ENCODE measurements at regions not wholly inside any gene's neighbourhood (a gene's known extent, or its start where the extent isn't known, plus 50 kb on each side); places are given as distances from the start of the nearest gene placed in this dataset.

DNA sequence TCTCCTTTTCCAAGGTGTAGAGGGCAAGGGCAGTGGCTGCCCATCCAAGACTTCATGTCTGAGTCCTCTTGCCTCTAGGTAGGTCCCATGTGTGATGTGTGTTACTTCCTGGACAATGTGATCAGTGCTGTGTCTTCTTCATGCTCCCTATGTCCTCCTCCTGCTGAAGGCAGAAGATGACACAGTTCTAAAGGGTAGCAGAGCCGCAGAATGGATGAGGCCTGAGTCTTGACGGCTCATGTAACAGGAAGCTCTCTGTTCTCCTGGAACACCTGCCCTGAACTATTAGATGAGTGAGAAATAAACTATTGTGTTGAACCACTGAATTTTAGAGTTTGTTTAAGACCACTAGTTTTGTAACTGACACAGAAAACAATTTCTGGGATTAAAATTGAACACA is 165.9 kb downstream of the NDFIP2 start:
- Histone ChIP-seq H3K4me3 (replicated peaks; ENCODE audit: low read depth, low read length) (no peak overlapping the region), H3K36me3 (ENCODE audit: control insufficient read depth, insufficient read depth, low read length) (no peaks in the 10 kb centered on the region), H3K27me3 (replicated peaks; ENCODE audit: control insufficient read depth, insufficient read depth, low read length) (no peaks in the 10 kb centered on the region)
- TF ChIP-seq, protein P1, sequence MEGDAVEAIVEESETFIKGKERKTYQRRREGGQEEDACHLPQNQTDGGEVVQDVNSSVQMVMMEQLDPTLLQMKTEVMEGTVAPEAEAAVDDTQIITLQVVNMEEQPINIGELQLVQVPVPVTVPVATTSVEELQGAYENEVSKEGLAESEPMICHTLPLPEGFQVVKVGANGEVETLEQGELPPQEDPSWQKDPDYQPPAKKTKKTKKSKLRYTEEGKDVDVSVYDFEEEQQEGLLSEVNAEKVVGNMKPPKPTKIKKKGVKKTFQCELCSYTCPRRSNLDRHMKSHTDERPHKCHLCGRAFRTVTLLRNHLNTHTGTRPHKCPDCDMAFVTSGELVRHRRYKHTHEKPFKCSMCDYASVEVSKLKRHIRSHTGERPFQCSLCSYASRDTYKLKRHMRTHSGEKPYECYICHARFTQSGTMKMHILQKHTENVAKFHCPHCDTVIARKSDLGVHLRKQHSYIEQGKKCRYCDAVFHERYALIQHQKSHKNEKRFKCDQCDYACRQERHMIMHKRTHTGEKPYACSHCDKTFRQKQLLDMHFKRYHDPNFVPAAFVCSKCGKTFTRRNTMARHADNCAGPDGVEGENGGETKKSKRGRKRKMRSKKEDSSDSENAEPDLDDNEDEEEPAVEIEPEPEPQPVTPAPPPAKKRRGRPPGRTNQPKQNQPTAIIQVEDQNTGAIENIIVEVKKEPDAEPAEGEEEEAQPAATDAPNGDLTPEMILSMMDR (IDR thresholded peaks at IDR 0.05; ENCODE audit: insufficient read depth, low read length, poor library complexity, severe bottlenecking), result no peak
- DNase-seq (ENCODE audit: extremely low read depth, insufficient read length), result no peak

DNA sequence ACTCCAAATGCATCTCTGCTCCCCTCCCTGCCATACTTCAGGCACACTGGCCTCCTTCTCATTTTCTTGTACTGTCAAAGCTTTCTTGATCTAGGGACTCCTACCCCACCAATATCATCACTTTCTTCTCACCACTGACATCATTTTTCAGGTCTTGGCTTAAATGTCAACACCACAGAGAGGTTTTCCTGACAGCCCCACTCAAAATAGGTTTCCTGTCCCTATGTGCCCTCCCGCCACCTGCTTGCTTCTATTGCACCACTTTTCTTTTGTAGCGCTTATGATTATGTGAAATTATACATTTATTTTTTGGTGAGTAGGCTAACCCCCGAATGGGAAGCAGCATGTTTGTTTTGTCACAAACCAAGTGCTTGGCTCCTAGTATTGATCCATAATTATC is 164.6 kb downstream of the NDFIP2 start:
- no peak overlapping the region for H3K4me3 ChIP-seq (replicated peaks; ENCODE audit: low read depth, low read length)
- TF ChIP-seq, protein P1 (IDR thresholded peaks at IDR 0.05; ENCODE audit: insufficient read depth, low read length, poor library complexity, severe bottlenecking), result no peak
- no peak for DNase-seq (ENCODE audit: extremely low read depth, insufficient read length)
- H3K36me3 ChIP-seq (ENCODE audit: control insufficient read depth, insufficient read depth, low read length), result no peaks in the 10 kb centered on the region
- H3K27me3 ChIP-seq (replicated peaks; ENCODE audit: control insufficient read depth, insufficient read depth, low read length), result no peaks in the 10 kb centered on the region

DNA sequence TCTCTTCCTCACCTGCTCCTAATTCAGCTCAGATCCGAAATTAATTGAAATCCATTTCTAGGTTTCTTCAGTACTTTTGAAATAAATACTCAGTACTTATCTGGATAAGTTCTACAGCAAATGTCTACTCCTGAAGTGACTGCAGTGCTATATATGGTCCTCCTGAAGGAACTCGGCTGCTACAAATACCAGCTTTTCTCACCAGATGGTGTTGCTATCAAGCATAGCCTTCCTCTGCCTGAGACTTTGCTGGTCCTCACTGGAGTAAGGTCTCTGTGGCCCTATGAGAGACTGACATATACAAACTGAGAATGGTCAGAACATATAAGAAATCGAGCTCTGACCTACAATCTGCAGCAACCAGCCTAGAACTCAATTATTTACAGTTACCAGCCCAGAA is 161.6 kb downstream of the NDFIP2 start:
- no peak overlapping the region for H3K4me3 ChIP-seq (replicated peaks; ENCODE audit: low read depth, low read length)
- H3K27me3 ChIP-seq (replicated peaks; ENCODE audit: control insufficient read depth, insufficient read depth, low read length), result no peaks in the 10 kb centered on the region
- TF ChIP-seq, protein P1 (IDR thresholded peaks at IDR 0.05; ENCODE audit: insufficient read depth, low read length, poor library complexity, severe bottlenecking), result no peak
- H3K36me3 ChIP-seq (ENCODE audit: control insufficient read depth, insufficient read depth, low read length), result no peaks in the 10 kb centered on the region
- no peak for DNase-seq (ENCODE audit: extremely low read depth, insufficient read length)

DNA sequence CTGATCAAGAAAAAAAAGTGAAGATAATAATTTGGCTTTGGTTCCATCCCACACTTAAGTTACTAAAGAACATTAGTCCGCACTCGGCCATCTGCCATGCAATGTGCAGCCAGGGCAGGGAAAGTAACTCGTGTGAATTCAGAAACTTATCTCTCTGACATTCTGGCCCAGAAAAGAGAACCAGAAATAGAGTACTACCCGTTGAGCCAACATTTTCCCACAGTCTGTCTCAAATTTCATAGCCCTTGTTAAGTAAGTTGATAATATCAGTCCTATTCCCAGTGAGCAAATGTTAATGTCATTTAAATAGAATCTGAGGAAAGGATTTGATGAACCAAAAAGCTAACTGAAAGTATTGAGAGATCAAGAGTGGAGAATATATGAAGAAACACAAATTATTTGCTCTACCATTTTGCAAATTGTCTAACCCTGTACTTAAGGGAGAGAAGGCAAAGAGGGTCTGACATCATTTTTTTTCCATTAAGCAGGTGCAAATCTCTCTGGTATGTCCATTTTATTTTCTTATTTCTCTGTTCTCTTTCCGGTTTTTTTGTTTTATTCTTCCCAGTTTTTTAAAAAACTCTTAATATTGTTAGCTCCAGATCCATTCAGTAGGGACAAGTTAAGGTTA is 156.3 kb downstream of the NDFIP2 start:
- TF ChIP-seq, protein P1 (IDR thresholded peaks at IDR 0.05; ENCODE audit: insufficient read depth, low read length, poor library complexity, severe bottlenecking), result no peak
- no peaks in the 10 kb centered on the region for H3K36me3 ChIP-seq (ENCODE audit: control insufficient read depth, insufficient read depth, low read length)
- DNase-seq (ENCODE audit: extremely low read depth, insufficient read length), result no peak
- no peak overlapping the region for H3K4me3 ChIP-seq (replicated peaks; ENCODE audit: low read depth, low read length)
- no peaks in the 10 kb centered on the region for H3K27me3 ChIP-seq (replicated peaks; ENCODE audit: control insufficient read depth, insufficient read depth, low read length)

DNA sequence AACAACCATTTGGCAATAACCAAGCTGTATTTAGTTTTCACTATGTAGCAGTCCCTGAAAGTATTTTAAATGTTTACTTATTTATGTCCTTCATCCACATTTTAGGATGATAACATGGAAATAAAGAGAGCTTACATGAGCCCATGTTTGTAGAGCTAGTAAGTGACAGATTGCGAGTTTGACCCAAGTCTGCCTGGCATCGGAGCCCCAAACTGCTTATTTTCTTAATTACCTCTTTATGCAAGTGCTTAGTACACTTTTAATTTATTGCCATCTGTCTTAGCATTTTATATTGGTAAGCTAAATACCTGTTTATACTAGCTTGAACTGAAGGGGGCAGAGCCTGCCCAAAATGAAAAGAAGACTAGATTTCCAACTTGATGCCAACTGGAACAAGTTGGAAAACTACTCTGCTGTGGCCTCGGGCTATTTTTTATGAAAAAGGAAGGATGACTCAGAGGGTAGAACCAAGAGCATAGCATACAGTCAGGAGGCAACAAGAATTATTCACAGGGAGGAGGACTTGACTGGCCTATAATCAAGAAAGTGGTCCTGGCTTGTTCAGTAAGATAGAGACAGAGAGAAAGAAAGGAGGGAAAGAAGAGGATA is 150.2 kb downstream of the NDFIP2 start:
- Histone ChIP-seq H3K36me3 (ENCODE audit: control insufficient read depth, insufficient read depth, low read length) (no peaks in the 10 kb centered on the region), H3K4me3 (replicated peaks; ENCODE audit: low read depth, low read length) (no peak overlapping the region), H3K27me3 (replicated peaks; ENCODE audit: control insufficient read depth, insufficient read depth, low read length) (no peaks in the 10 kb centered on the region)
- no peak for DNase-seq (ENCODE audit: extremely low read depth, insufficient read length)
- TF ChIP-seq, protein P1 (IDR thresholded peaks at IDR 0.05; ENCODE audit: insufficient read depth, low read length, poor library complexity, severe bottlenecking), result peak; percentile 6
